ENCODE measurements at regions not wholly inside any gene's neighbourhood (a gene's known extent, or its start where the extent isn't known, plus 50 kb on each side); places are given as distances from the start of the nearest gene placed in this dataset.

- CTCF ChIA-PET: interaction anchor here (0.7 kb wide), 1 partner anchor 29 kb away, joined by 4 read pairs; no protein-coding TSS in a partner anchor
These were observed 117.8 kb upstream of the SPRED2 start for GRCh38 chr2:65550246-65550645.

GRCh38 chr2:65549631-65550030, 117.2 kb upstream of the SPRED2 start:
- ATAC-seq: no peak
- CTCF ChIA-PET: no interaction called here
- peaks cover 7% of the 10 kb centered on the region for H3K4me1 Mint-ChIP-seq
- H3K27ac Mint-ChIP-seq: no peak overlapping the region
- POLR2A ChIA-PET: no interaction called here
- no peaks in the 10 kb centered on the region for H3K36me3 Mint-ChIP-seq
- H3K4me3 Mint-ChIP-seq: no peak overlapping the region
- no peak for DNase-seq (ENCODE audit: low spot score)
- no peak for TF ChIP-seq CDX4 (CRISPR knock-in tag; IDR thresholded peaks at IDR 0.05; ENCODE audit: borderline replicate concordance)
- no peak for TF ChIP-seq SMAD4 (CRISPR knock-in tag; IDR thresholded peaks at IDR 0.05)
- TF ChIP-seq ZNF423 (CRISPR knock-in tag; IDR thresholded peaks at IDR 0.05): no peak
- no peak for TF ChIP-seq AR (CRISPR knock-in tag; IDR thresholded peaks at IDR 0.05)
- TF ChIP-seq NFATC4 (CRISPR knock-in tag; IDR thresholded peaks at IDR 0.05): no peak
- no peak for TF ChIP-seq USF1 (CRISPR knock-in tag; IDR thresholded peaks at IDR 0.05)
- no peaks in the 10 kb centered on the region for H3K9me3 Mint-ChIP-seq
- peaks cover 17% of the 10 kb centered on the region for H3K27me3 Mint-ChIP-seq (ENCODE audit: low read depth)

More at GRCh38 chr2:65550246-65550645, 117.8 kb upstream of the SPRED2 start:
- ATAC-seq (no peak), DNase-seq (ENCODE audit: low spot score) (no peak)
- TF ChIP-seq MXD4 (CRISPR knock-in tag; IDR thresholded peaks at IDR 0.05; ENCODE audit: borderline replicate concordance) (no peak), SMAD3 (CRISPR knock-in tag; IDR thresholded peaks at IDR 0.05; ENCODE audit: borderline replicate concordance) (no peak), USF1 (CRISPR knock-in tag; IDR thresholded peaks at IDR 0.05) (no peak), ZSCAN18 (CRISPR knock-in tag; IDR thresholded peaks at IDR 0.05) (no peak), ATF2 (CRISPR knock-in tag; IDR thresholded peaks at IDR 0.05; ENCODE audit: borderline replicate concordance, low read depth) (no peak)
- Mint-ChIP-seq H3K27ac (no peak overlapping the region), H3K4me3 (no peak overlapping the region), H3K27me3 (ENCODE audit: low read depth) (peaks cover 23% of the 10 kb centered on the region), H3K4me1 (peaks cover 7% of the 10 kb centered on the region), H3K36me3 (no peaks in the 10 kb centered on the region), H3K9me3 (no peaks in the 10 kb centered on the region)
- POLR2A ChIA-PET: no interaction called here

GRCh38 chr2:65549257-65549627, 116.8 kb upstream of the SPRED2 start:
- POLR2A ChIA-PET: no interaction called here
- TF ChIP-seq GABPB1 (CRISPR knock-in tag; IDR thresholded peaks at IDR 0.05): no peak
- TF ChIP-seq GRHL2 (CRISPR knock-in tag; IDR thresholded peaks at IDR 0.05; ENCODE audit: insufficient replicate concordance, severe bottlenecking): no peak
- no peak for TF ChIP-seq TEAD4 (CRISPR knock-in tag; IDR thresholded peaks at IDR 0.05)
- no peak for TF ChIP-seq ZBTB21 (CRISPR knock-in tag; IDR thresholded peaks at IDR 0.05; ENCODE audit: borderline replicate concordance)
- TF ChIP-seq ZNF423 (CRISPR knock-in tag; IDR thresholded peaks at IDR 0.05): no peak
- TF ChIP-seq TEAD1 (CRISPR knock-in tag; IDR thresholded peaks at IDR 0.05): no peak
- TF ChIP-seq EMX1 (CRISPR knock-in tag; IDR thresholded peaks at IDR 0.05): no peak
- no peak for TF ChIP-seq FOXJ3 (CRISPR knock-in tag; IDR thresholded peaks at IDR 0.05; ENCODE audit: borderline replicate concordance)
- H3K9me3 Mint-ChIP-seq: no peaks in the 10 kb centered on the region
- H3K27me3 Mint-ChIP-seq (ENCODE audit: low read depth): peaks cover 15% of the 10 kb centered on the region
- H3K4me1 Mint-ChIP-seq: peaks cover 7% of the 10 kb centered on the region
- no peaks in the 10 kb centered on the region for H3K36me3 Mint-ChIP-seq
- no peak overlapping the region for H3K27ac Mint-ChIP-seq
- CTCF ChIA-PET: no interaction called here
- no peak overlapping the region for H3K4me3 Mint-ChIP-seq
- ATAC-seq (no peak), DNase-seq (ENCODE audit: low spot score) (no peak)

Data from WTC11 (cell line).